GM18873 (cell line): ENCODE measurements at regions not wholly inside any gene's neighbourhood (a gene's known extent, or its start where the extent isn't known, plus 50 kb on each side); places are given as distances from the start of the nearest gene placed in this dataset.
A peak's percentile ranks its signal among the peaks of the same experiment; 100 is the strongest.

Experiments
- ATAC-seq: cut with Tn5 transposase; IDR thresholded peaks from one replicate; pipeline ENCODE4 v1.9.1; 2021; ENCODE audit warnings: mild to moderate bottlenecking, moderate library complexity, moderate number of reproducible peaks; ENCODE audit not compliant: unreplicated experiment, low FRiP score

GRCh38 chr15:31259562-31260252 is 66.9 kb upstream of the KLF13 start:
- ATAC-seq, result no peak

- no peak for ATAC-seq
These were observed 65.9 kb upstream of the KLF13 start for GRCh38 chr15:31260646-31261265.

GRCh38 chr15:31261266-31262142 is 65.1 kb upstream of the KLF13 start:
- ATAC-seq, result no peak

GRCh38 chr15:31262143-31262530 is 64.5 kb upstream of the KLF13 start:
- no peak for ATAC-seq

- no peak for ATAC-seq
These were observed 63.5 kb upstream of the KLF13 start for GRCh38 chr15:31262901-31263671.

- ATAC-seq, result peak; percentile 27
These were observed 62.7 kb upstream of the KLF13 start for GRCh38 chr15:31263751-31264558.

- ATAC-seq, result no peak
These were observed 62.0 kb upstream of the KLF13 start for GRCh38 chr15:31264559-31265089.

- ATAC-seq, result no peak
These were observed 61.4 kb upstream of the KLF13 start for GRCh38 chr15:31265090-31265870.

GRCh38 chr15:31265871-31266711 is 60.5 kb upstream of the KLF13 start:
- ATAC-seq, result peak; percentile 58

GRCh38 chr15:31266712-31267111 is 59.9 kb upstream of the KLF13 start:
- ATAC-seq, result peak; percentile 12

GRCh38 chr15:31267161-31268107 is 59.2 kb upstream of the KLF13 start:
- no peak for ATAC-seq

- ATAC-seq, result no peak
These were observed 58.5 kb upstream of the KLF13 start for GRCh38 chr15:31268108-31268501.

GRCh38 chr15:31268911-31269784 is 57.5 kb upstream of the KLF13 start:
- no peak for ATAC-seq

- no peak for ATAC-seq
These were observed 56.6 kb upstream of the KLF13 start for GRCh38 chr15:31269816-31270575.

GRCh38 chr15:31270767-31271166 is 55.9 kb upstream of the KLF13 start:
- ATAC-seq, result no peak
